GM23338 (cell line): ENCODE measurements at regions not wholly inside any gene's neighbourhood (a gene's known extent, or its start where the extent isn't known, plus 50 kb on each side); places are given as distances from the start of the nearest gene placed in this dataset.

Source experiments
- ATAC-seq: fragments of 200-7000 bp; cut with Tn5 transposase; 3 replicates; pipeline ENCODE4 v1.9.1; 2020
- DNase-seq: peaks from one replicate; pipeline ENCODE4 v3.0.0-alpha.2; 2015; ENCODE audit warnings: low spot score
- H2AFZ ChIP-seq: fragments of 200-600 bp; sonication (generic); 2 replicates; pipeline ENCODE4 v1.8.0; 2016; ENCODE audit warnings: antibody characterized with exemption, mild to moderate bottlenecking, moderate library complexity
- H3F3A ChIP-seq: fragments of 200-600 bp; sonication (generic); replicated peaks from 2 replicates; pipeline ENCODE4 v1.8.0; 2017; ENCODE audit warnings: antibody characterized with exemption, mixed run types, low read depth
- H3K27ac ChIP-seq: fragments of 200-600 bp; sonication (generic); 2 replicates; pipeline ENCODE4 v1.6.1; 2016; ENCODE audit warnings: low read depth
- H3K27me3 ChIP-seq: fragments of 200-600 bp; sonication (generic); 2 replicates; pipeline ENCODE4 v1.8.0; 2016; ENCODE audit warnings: mild to moderate bottlenecking, mixed run types, moderate library complexity; ENCODE audit not compliant: insufficient read depth
- H3K36me3 ChIP-seq: fragments of 200-600 bp; sonication (generic); 2 replicates; pipeline ENCODE4 v1.8.0; 2016; ENCODE audit warnings: mild to moderate bottlenecking; ENCODE audit not compliant: insufficient read depth
- H3K4me1 ChIP-seq: fragments of 200-600 bp; sonication (generic); 2 replicates; pipeline ENCODE4 v1.8.0; 2016; ENCODE audit warnings: mild to moderate bottlenecking, moderate library complexity; ENCODE audit not compliant: insufficient read depth
- H3K4me2 ChIP-seq: fragments of 200-600 bp; sonication (generic); 2 replicates; pipeline ENCODE4 v1.7.1; 2017; ENCODE audit warnings: mixed run types
- H3K4me3 ChIP-seq: fragments of 200-600 bp; sonication (generic); 2 replicates; pipeline ENCODE4 v1.6.1; 2016; ENCODE audit warnings: mixed run types
- H3K79me2 ChIP-seq: fragments of 200-600 bp; sonication (generic); replicated peaks from 2 replicates; pipeline ENCODE4 v1.8.0; 2017; ENCODE audit warnings: mild to moderate bottlenecking; ENCODE audit not compliant: insufficient read depth
- H3K9me2 ChIP-seq: fragments of 200-600 bp; sonication (generic); 2 replicates; pipeline ENCODE4 v1.8.0; 2017; ENCODE audit not compliant: insufficient read depth
- H4K20me1 ChIP-seq: fragments of 200-600 bp; sonication (generic); replicated peaks from 2 replicates; pipeline ENCODE4 v1.8.0; 2017; ENCODE audit warnings: mild to moderate bottlenecking; ENCODE audit not compliant: insufficient read depth
- H3K27ac Mint-ChIP-seq: 2 replicates; pipeline ENCODE4 v1.8.0; 2020; ENCODE audit warnings: inconsistent platforms, mild to moderate bottlenecking, moderate library complexity, mixed read lengths
- H3K27me3 Mint-ChIP-seq: 3 replicates; pipeline ENCODE4 v1.8.0; 2022; ENCODE audit warnings: low read depth, mild to moderate bottlenecking, moderate library complexity, mixed read lengths, inconsistent platforms; ENCODE audit not compliant: insufficient read depth, poor library complexity
- H3K36me3 Mint-ChIP-seq: 3 replicates; pipeline ENCODE4 v1.8.0; 2021; ENCODE audit warnings: low read depth, mild to moderate bottlenecking, inconsistent platforms, moderate library complexity, mixed read lengths
- H3K4me1 Mint-ChIP-seq: 3 replicates; pipeline ENCODE4 v1.8.0; 2020; ENCODE audit warnings: mild to moderate bottlenecking, inconsistent platforms, mixed read lengths
- H3K4me3 Mint-ChIP-seq: 3 replicates; pipeline ENCODE4 v1.8.0; 2021; ENCODE audit warnings: moderate library complexity, mild to moderate bottlenecking, inconsistent platforms, mixed read lengths
- H3K9me3 Mint-ChIP-seq: 3 replicates; pipeline ENCODE4 v1.8.0; 2020; ENCODE audit warnings: moderate library complexity, mild to moderate bottlenecking, inconsistent platforms, mixed read lengths
- CREB1 ChIP-seq: fragments of 250-450 bp; sonication (Bioruptor Pico); IDR thresholded peaks from 2 replicates; pipeline ENCODE4 v1.5.0; 2020; ENCODE audit warnings: low read depth, mild to moderate bottlenecking, moderate library complexity
- CTCF ChIP-seq, 2 experiments: fragments of 200-600 bp in 1 of 2; sonication (generic) in 1 of 2; conservative IDR thresholded peaks; 2 replicates each; pipeline versions ENCODE4 v1.5.1 to v1.6.1; 2016 to 2017; ENCODE audit warnings: antibody characterized with exemption in 2 of 2, low read depth in 2 of 2, mild to moderate bottlenecking in 2 of 2, moderate library complexity in 1 of 2
- EZH2phosphoT487 ChIP-seq: fragments of 200-600 bp; sonication (generic); IDR thresholded peaks from one replicate; pipeline ENCODE4 v1.8.1; 2018; ENCODE audit warnings: antibody characterized with exemption; ENCODE audit not compliant: unreplicated experiment
- NANOG ChIP-seq: IDR thresholded peaks from 2 replicates; pipeline ENCODE4 v1.6.1; 2016; ENCODE audit warnings: antibody characterized with exemption, borderline replicate concordance
- POLR2AphosphoS5 ChIP-seq: IDR thresholded peaks from 2 replicates; pipeline ENCODE4 v1.6.1; 2016; ENCODE audit warnings: antibody characterized with exemption, low read depth
- STAT1 ChIP-seq: IDR thresholded peaks from one replicate; pipeline ENCODE4 v1.6.1; 2016; ENCODE audit warnings: antibody characterized with exemption; ENCODE audit not compliant: unreplicated experiment
- ZNF114 ChIP-seq: fragments of 250-450 bp; sonication (Bioruptor Pico); IDR thresholded peaks from 2 replicates; pipeline ENCODE4 v1.5.0; 2020; ENCODE audit warnings: mild to moderate bottlenecking, moderate library complexity
- ZNF331 ChIP-seq: fragments of 250-450 bp; sonication (Bioruptor Pico); IDR thresholded peaks from 2 replicates; pipeline ENCODE4 v1.5.0; 2020; ENCODE audit warnings: low read depth, mild to moderate bottlenecking, moderate library complexity
- TF ChIP-seq, protein P1 (sequence below): IDR thresholded peaks from 2 replicates; pipeline ENCODE4 v1.6.1; 2016; ENCODE audit warnings: antibody characterized with exemption
- TF ChIP-seq, protein P2 (sequence below): IDR thresholded peaks from one replicate; pipeline ENCODE4 v1.6.1; 2018; ENCODE audit warnings: antibody characterized with exemption; ENCODE audit not compliant: unreplicated experiment
- TF ChIP-seq, protein P3 (sequence below): fragments of 250-450 bp; sonication (Bioruptor Pico); IDR thresholded peaks from 2 replicates; pipeline ENCODE4 v1.5.0; 2020; ENCODE audit warnings: mild to moderate bottlenecking, moderate library complexity

DNA sequence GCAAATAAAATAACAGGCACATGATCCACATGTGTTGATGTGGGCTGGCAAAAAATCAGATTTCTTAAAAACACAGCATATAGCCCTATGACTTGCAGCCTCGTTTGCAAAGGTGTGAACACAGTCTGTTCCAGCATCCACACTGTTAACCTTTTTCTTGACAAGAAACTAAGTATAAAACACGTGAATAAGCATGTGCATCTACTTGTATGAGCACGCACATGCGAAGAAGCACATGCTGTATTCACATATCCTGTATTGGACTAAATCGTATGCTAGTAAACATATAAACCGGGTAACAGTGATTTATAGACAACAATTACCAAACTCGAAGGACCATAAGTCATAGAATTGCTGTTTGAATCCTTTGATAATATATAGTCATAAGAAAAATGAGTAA, 218.7 kb downstream of the HDGFL1 start (continued):
- TF ChIP-seq, protein P1, sequence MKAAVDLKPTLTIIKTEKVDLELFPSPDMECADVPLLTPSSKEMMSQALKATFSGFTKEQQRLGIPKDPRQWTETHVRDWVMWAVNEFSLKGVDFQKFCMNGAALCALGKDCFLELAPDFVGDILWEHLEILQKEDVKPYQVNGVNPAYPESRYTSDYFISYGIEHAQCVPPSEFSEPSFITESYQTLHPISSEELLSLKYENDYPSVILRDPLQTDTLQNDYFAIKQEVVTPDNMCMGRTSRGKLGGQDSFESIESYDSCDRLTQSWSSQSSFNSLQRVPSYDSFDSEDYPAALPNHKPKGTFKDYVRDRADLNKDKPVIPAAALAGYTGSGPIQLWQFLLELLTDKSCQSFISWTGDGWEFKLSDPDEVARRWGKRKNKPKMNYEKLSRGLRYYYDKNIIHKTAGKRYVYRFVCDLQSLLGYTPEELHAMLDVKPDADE: no peak
- TF ChIP-seq STAT1 (no peak), CTCF (conservative IDR thresholded peaks at IDR 0.05; ENCODE audit: low read depth in 2 of 2) (no peak), CREB1 (CRISPR knock-in tag) (no peak), NANOG (no peak), ZNF114 (CRISPR knock-in tag) (no peak), POLR2AphosphoS5 (no peak), EZH2phosphoT487 (no peak)
- TF ChIP-seq, protein P2, sequence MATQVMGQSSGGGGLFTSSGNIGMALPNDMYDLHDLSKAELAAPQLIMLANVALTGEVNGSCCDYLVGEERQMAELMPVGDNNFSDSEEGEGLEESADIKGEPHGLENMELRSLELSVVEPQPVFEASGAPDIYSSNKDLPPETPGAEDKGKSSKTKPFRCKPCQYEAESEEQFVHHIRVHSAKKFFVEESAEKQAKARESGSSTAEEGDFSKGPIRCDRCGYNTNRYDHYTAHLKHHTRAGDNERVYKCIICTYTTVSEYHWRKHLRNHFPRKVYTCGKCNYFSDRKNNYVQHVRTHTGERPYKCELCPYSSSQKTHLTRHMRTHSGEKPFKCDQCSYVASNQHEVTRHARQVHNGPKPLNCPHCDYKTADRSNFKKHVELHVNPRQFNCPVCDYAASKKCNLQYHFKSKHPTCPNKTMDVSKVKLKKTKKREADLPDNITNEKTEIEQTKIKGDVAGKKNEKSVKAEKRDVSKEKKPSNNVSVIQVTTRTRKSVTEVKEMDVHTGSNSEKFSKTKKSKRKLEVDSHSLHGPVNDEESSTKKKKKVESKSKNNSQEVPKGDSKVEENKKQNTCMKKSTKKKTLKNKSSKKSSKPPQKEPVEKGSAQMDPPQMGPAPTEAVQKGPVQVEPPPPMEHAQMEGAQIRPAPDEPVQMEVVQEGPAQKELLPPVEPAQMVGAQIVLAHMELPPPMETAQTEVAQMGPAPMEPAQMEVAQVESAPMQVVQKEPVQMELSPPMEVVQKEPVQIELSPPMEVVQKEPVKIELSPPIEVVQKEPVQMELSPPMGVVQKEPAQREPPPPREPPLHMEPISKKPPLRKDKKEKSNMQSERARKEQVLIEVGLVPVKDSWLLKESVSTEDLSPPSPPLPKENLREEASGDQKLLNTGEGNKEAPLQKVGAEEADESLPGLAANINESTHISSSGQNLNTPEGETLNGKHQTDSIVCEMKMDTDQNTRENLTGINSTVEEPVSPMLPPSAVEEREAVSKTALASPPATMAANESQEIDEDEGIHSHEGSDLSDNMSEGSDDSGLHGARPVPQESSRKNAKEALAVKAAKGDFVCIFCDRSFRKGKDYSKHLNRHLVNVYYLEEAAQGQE: no peak

DNA sequence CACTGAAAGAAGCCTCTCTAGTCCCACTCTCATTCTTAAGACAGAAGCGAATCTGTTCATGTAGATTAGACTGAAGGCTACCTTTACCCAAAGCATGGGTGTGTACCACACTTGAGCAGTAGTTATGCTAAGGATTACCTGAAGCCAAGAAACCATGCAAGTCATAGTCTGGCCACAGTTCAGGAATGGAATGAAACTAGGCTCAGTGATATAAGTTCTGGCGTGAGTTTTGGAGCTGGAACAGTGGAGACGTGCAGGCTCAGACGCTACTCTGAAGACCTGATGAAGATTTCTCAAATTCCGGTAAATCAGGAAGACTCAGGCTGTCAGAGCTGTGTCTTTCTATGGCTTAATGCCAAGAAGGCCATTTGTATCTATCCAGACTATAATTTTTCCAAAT, 219.9 kb downstream of the HDGFL1 start:
- ATAC-seq (no peak), DNase-seq (no peak)
- Mint-ChIP-seq H3K27me3 (no peaks in the 10 kb centered on the region), H3K4me3 (no peak overlapping the region), H3K9me3 (peaks cover 4% of the 10 kb centered on the region; the same call in 1 of the 3 replicates), H3K27ac (no peak overlapping the region), H3K36me3 (peaks cover 8% of the 10 kb centered on the region; the same call in 2 of the 3 replicates), H3K4me1 (peaks cover 11% of the 10 kb centered on the region)
- Histone ChIP-seq H2AFZ (peak overlapping the region; percentile 45; the same call in 1 of the 2 replicates), H3K4me2 (no peak overlapping the region), H4K20me1 (no peaks in the 10 kb centered on the region), H3K79me2 (no peaks in the 10 kb centered on the region), H3K4me3 (no peak overlapping the region), H3K4me1 (peaks cover 11% of the 10 kb centered on the region), H3K36me3 (no peaks in the 10 kb centered on the region), H3K9me2 (0 out of 2 replicates have a peak, but pooled peaks cover 3% of the 10 kb centered on the region), H3K27me3 (no peaks in the 10 kb centered on the region), H3K27ac (no peak overlapping the region), H3F3A (no peaks in the 10 kb centered on the region)
- no peak for TF ChIP-seq EZH2phosphoT487
- TF ChIP-seq ZNF331 (CRISPR knock-in tag): no peak
- TF ChIP-seq, protein P3, sequence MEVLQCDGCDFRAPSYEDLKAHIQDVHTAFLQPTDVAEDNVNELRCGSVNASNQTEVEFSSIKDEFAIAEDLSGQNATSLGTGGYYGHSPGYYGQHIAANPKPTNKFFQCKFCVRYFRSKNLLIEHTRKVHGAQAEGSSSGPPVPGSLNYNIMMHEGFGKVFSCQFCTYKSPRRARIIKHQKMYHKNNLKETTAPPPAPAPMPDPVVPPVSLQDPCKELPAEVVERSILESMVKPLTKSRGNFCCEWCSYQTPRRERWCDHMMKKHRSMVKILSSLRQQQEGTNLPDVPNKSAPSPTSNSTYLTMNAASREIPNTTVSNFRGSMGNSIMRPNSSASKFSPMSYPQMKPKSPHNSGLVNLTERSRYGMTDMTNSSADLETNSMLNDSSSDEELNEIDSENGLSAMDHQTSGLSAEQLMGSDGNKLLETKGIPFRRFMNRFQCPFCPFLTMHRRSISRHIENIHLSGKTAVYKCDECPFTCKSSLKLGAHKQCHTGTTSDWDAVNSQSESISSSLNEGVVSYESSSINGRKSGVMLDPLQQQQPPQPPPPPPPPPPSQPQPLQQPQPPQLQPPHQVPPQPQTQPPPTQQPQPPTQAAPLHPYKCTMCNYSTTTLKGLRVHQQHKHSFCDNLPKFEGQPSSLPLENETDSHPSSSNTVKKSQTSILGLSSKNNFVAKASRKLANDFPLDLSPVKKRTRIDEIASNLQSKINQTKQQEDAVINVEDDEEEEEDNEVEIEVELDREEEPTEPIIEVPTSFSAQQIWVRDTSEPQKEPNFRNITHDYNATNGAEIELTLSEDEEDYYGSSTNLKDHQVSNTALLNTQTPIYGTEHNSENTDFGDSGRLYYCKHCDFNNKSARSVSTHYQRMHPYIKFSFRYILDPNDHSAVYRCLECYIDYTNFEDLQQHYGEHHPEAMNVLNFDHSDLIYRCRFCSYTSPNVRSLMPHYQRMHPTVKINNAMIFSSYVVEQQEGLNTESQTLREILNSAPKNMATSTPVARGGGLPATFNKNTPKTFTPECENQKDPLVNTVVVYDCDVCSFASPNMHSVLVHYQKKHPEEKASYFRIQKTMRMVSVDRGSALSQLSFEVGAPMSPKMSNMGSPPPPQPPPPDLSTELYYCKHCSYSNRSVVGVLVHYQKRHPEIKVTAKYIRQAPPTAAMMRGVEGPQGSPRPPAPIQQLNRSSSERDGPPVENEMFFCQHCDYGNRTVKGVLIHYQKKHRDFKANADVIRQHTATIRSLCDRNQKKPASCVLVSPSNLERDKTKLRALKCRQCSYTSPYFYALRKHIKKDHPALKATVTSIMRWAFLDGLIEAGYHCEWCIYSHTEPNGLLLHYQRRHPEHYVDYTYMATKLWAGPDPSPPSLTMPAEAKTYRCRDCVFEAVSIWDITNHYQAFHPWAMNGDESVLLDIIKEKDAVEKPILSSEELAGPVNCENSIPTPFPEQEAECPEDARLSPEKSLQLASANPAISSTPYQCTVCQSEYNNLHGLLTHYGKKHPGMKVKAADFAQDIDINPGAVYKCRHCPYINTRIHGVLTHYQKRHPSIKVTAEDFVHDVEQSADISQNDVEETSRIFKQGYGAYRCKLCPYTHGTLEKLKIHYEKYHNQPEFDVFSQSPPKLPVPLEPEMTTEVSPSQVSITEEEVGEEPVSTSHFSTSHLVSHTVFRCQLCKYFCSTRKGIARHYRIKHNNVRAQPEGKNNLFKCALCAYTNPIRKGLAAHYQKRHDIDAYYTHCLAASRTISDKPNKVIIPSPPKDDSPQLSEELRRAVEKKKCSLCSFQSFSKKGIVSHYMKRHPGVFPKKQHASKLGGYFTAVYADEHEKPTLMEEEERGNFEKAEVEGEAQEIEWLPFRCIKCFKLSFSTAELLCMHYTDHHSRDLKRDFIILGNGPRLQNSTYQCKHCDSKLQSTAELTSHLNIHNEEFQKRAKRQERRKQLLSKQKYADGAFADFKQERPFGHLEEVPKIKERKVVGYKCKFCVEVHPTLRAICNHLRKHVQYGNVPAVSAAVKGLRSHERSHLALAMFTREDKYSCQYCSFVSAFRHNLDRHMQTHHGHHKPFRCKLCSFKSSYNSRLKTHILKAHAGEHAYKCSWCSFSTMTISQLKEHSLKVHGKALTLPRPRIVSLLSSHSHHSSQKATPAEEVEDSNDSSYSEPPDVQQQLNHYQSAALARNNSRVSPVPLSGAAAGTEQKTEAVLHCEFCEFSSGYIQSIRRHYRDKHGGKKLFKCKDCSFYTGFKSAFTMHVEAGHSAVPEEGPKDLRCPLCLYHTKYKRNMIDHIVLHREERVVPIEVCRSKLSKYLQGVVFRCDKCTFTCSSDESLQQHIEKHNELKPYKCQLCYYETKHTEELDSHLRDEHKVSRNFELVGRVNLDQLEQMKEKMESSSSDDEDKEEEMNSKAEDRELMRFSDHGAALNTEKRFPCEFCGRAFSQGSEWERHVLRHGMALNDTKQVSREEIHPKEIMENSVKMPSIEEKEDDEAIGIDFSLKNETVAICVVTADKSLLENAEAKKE (CRISPR knock-in tag): no peak
- no peak for TF ChIP-seq CREB1 (CRISPR knock-in tag)
- no peak for TF ChIP-seq NANOG
- TF ChIP-seq STAT1: no peak
